HG03432 (cell line): ENCODE measurements at regions not wholly inside any gene's neighbourhood (a gene's known extent, or its start where the extent isn't known, plus 50 kb on each side); places are given as distances from the start of the nearest gene placed in this dataset.
A peak's percentile ranks its signal among the peaks of the same experiment; 100 is the strongest.

Source experiments
- ATAC-seq: cut with Tn5 transposase; IDR thresholded peaks from one replicate; pipeline ENCODE4 v1.9.1; 2021; ENCODE audit warnings: mild to moderate bottlenecking, moderate library complexity; ENCODE audit not compliant: unreplicated experiment

DNA sequence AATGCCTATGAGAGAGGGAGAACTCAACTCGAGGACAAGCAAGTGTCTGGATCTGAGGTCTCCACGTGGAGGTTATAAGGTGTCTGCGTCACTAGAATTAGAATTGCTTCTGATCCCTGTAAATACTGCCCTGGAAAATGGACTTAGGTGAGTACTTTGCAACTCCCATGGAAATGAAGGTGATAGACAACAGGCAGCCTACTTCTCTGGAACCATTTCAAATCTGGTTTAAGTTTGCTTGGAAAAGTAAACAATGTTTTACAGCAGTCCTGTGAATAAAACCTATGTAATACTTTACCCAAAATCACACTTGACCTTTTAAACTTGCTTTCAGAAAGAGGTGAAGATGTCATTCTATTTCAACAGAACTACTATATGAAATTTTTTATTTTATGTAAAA, 70.1 kb upstream of the TENT5A start:
- ATAC-seq: no peak

DNA sequence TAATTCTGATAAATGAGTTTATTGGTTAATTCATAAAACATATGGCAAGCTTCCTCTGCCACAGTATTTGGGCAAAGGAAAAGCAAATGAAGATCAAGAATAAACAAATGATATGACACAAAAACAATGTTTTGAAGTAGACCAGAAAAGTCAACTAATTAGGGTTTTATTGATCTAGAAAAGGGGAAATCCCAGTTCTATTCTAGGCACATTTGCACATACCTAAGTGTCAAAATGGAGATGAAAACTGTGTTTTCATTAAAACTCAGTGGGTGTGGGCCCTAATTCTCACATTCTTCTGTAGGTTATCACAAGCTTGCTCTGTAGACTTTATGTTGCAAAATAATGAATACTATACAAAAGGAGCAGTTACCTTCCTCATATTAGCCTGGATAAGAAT, 69.0 kb upstream of the TENT5A start:
- ATAC-seq: no peak

GRCh38 chr6:81820980-81821379, 68.5 kb upstream of the TENT5A start:
- ATAC-seq: peak; percentile 38

DNA sequence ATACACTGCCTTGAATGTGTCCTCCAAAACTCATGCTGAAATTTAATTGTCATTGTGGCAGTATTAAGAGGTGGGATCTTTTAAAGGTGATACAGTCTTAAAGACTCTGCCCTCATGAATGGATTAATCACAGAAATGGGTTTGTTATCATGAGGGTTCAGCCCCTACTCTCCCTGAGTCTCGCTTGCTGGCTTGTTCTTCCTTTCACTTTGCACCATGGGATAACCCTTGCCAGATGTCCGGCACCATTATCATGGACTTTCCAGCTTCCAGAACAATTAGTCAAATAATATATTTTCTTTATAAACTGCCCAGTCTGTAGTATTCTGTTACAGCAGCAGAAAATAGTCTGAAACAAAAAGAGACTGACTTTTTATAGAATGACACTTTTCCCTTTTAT, 67.9 kb upstream of the TENT5A start:
- ATAC-seq: no peak

DNA sequence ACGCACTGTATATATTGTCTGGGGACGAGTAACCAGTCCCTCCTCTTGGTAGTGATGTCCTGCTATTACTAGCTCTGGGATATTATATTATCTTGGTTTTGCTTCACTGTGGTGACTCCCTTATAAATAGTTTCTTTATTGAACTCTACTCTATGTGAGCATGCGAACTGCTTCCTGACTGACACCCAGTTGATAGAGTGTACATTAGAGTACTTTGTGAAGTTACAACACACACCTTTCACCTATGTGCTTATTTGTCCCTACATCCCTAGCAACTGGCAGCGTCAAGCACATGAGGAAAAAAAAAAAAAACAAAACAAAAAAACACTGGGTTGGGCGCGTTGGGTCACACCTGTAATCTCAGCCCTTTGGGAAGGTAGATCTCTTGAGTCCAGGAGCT, 67.3 kb upstream of the TENT5A start:
- no peak for ATAC-seq

DNA sequence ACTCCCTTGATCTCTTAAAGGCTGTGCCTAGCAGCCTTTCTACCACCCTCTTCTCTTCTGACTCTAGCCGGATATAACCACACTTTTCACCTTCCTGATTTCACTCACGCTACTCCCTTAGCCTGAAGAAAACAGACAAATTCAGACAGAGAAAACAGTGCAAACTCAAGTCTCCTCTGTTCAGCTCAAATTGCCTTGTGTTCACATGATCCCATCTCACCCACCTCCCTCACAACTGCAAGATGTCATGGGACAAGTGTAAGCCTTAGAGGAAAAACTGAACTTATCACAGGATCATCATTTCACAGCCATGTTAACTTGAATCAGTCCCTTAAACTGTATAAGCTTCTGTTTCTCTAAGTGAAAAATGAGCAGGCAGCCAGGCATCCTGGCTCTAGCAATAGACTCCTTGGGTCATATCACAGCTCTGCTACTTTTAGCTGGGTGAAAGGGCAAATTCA, 66.5 kb upstream of the TENT5A start:
- peak; percentile 83 for ATAC-seq

GRCh38 chr6:81816380-81816779, 63.9 kb upstream of the TENT5A start:
- ATAC-seq: no peak

DNA sequence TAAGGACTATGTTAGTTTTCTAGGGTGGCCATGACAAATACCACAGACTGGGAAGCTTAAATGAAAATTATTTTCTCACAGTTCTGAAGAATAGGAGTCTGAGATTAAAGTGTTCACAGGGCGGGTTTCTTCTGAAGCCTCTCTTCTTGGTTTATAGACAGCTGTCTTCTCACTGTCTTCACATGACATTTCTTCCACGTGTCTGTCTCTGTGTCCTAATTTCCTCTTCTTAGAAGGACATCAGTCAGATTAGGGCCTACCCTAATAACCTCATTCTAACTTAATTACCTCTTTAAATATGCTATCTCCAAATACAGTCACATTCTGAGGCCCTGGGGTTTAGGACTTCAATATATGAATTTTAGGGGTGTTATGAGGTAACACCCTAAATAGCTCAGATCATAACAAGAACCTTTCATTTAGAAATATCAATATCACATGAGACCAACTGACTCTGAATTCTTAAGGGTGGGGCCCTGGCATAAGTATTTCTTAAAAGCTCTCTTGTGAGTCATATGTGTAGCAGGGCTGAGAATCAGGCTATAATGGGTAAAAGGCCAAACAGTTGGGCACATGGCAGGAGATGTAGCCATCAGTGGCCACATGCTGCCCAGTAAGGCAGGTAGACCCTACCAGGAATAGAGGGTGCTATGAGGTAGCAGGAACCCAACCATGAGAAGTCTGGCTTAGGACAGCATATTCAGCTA, 62.0 kb upstream of the TENT5A start:
- ATAC-seq: no peak

DNA sequence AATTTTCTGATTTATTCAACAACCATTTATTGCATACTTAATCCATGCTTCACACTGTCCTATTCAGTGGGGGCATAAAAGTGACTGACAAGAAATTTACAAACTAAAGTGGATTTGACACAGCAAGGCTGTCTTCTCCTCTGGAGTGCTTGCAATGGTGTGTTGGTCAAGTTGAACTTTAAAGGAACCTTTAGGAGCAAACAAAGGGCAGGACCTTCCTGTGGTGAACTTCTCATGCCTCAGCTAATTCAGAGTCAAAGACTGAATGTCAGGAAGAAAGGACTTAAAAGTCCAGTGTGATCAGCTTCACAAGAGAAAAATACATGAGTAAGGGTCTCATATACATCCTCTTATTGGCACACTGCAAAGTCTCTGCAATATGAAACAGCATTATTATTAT, 60.8 kb upstream of the TENT5A start:
- ATAC-seq: no peak

DNA sequence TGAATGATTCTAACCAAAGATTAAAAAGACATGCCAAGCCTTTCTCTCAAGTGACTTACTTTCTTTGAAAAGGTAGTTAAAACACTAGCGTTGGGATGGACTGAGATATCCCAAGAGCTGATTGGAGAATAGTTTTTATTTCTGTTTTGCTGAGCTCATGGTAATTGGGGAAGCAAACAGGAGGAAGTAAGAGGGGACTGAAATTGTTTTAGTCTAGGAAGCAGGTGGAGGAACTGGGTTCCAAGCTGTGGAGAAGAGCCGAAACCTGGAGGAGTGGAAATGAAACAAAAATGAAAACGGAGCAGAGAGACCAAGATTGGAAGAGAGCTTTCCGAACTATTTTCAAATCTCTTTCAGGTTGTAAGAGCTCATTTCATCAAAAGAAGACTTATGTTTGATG, 59.9 kb upstream of the TENT5A start:
- no peak for ATAC-seq

DNA sequence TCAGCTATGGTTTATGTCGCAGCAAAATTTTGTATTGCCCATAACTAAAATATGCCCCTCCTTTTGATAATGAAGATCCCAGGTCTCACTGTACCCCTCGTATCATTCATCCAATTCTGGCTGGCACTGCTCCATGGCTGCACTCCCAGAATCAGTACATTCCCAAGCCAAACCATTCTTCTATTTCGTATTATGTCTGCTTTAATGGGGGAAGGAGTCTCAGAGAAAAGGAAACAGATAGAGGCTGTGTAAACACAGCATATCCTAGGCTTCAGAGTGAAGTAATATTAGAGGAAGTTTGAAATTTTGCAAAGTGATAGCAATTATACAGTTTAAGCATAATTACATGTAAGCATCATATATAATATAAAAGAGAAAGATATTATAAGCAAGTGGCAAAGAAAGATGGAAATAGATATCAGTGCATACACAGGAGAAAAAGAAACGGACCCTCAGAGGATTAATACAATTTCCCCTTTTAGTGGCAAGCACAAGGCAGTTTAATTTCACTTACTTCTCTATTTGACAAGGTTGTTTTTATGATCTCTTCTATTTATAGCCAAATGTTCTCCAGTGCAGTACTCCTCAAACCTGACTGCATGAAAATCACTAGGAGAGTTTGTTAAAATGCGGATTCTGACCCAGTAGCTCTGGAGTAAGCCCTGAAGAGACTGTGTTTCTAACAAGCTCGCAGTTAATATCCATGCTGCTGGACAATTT, 56.5 kb upstream of the TENT5A start:
- no peak for ATAC-seq

DNA sequence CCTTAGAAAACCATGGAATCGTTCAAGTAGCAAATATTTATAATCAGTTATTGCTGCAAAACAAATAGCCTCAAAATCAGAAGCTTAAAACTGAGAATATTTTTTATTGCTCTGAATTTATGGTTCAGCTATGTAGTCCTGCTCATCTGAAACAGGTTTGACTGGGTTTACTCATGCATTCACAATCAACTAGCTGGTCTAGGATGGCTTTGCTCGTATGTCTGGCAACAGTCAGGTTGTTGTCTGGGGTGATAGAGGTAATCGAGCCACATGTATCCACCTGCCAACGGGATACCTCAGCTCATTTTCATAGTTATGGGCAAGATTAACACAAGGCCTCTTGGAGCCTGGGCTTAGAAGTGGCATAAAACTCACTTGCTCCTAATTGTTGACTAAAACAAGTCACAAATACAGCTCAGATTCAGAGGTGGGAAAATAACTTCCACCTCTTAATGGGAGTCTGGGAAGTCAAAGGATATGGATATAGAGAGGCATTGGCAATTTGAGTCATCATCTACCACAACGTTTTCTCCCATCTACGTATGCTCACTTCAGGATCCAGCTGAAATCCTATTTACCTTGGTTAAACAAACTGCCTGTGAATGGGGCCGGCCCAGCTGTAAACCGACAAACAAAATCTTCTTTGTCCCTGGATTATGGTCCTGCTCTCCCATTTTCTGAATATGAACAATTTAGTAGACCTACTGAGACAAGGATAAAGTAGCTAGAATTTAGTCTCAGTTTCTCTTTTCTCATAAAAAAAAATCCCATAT, 54.5 kb upstream of the TENT5A start:
- ATAC-seq: no peak

GRCh38 chr6:81802356-81802755, 49.9 kb upstream of the TENT5A start:
- ATAC-seq: no peak
